ENCODE measurements at regions not wholly inside any gene's neighbourhood (a gene's known extent, or its start where the extent isn't known, plus 50 kb on each side); places are given as distances from the start of the nearest gene placed in this dataset.

GRCh38 chr1:221796700-221797099, 54.8 kb upstream of the DUSP10 start:
- TF ChIP-seq, protein P1, sequence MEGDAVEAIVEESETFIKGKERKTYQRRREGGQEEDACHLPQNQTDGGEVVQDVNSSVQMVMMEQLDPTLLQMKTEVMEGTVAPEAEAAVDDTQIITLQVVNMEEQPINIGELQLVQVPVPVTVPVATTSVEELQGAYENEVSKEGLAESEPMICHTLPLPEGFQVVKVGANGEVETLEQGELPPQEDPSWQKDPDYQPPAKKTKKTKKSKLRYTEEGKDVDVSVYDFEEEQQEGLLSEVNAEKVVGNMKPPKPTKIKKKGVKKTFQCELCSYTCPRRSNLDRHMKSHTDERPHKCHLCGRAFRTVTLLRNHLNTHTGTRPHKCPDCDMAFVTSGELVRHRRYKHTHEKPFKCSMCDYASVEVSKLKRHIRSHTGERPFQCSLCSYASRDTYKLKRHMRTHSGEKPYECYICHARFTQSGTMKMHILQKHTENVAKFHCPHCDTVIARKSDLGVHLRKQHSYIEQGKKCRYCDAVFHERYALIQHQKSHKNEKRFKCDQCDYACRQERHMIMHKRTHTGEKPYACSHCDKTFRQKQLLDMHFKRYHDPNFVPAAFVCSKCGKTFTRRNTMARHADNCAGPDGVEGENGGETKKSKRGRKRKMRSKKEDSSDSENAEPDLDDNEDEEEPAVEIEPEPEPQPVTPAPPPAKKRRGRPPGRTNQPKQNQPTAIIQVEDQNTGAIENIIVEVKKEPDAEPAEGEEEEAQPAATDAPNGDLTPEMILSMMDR (IDR thresholded peaks at IDR 0.05; ENCODE audit: low read length) = no peak
- no peak for TF ChIP-seq EZH2 (optimal IDR thresholded peaks at IDR 0.05; ENCODE audit: low read depth, low read length)
